Naive thymus-derived CD4-positive, alpha-beta T cell (primary cell): ENCODE measurements at regions not wholly inside any gene's neighbourhood (a gene's known extent, or its start where the extent isn't known, plus 50 kb on each side); places are given as distances from the start of the nearest gene placed in this dataset.

Source experiments
- ATAC-seq: fragments of 150-1000 bp; cut with Tn5 transposase; 2 replicates; pipeline ENCODE4 v1.10.0; 2021; ENCODE audit warnings: mild to moderate bottlenecking, moderate library complexity
- CTCF ChIA-PET: fragments of 350-600 bp; sonication (Branson Sonifier 250); formaldehyde crosslinking; loops from one replicate; lab custom pipeline; 2021; ENCODE audit warnings: antibody characterized with exemption; lab: Charles Lee
- POLR2A ChIA-PET: fragments of 350-600 bp; sonication (Branson Sonifier 250); formaldehyde crosslinking; loops from one replicate; lab custom pipeline; 2021; ENCODE audit warnings: antibody characterized with exemption, inconsistent platforms; lab: Charles Lee
- DNase-seq, 9 donors: peaks; one replicate each; pipeline versions ENCODE4 v3.0.0 to v3.0.0-alpha.2; 2020 to 2022; ENCODE audit warnings: mixed read lengths in 1 of 9
- H3K27ac ChIP-seq: one replicate; pipeline ENCODE4 v1.7.0; 2013; ENCODE audit warnings: mild to moderate bottlenecking, low read depth, low read length, moderate library complexity
- H3K27me3 ChIP-seq, 2 donors: one replicate each; pipeline ENCODE4 v1.7.0; 2013; ENCODE audit warnings: low read length in 2 of 2, mild to moderate bottlenecking in 2 of 2, moderate library complexity in 2 of 2; ENCODE audit not compliant: control insufficient read depth in 2 of 2, insufficient read depth in 2 of 2
- H3K36me3 ChIP-seq, 3 experiments: 1 replicate in 2 of 3; 2 replicates in 1 of 3; pipeline ENCODE4 v1.7.0; 2013; ENCODE audit warnings: low read length in 3 of 3, mild to moderate bottlenecking in 3 of 3, moderate library complexity in 1 of 3; ENCODE audit not compliant: insufficient read depth in 3 of 3, control insufficient read depth in 2 of 3
- H3K4me1 ChIP-seq, 2 donors: one replicate each; pipeline ENCODE4 v1.7.0; 2013; ENCODE audit warnings: low read length in 2 of 2, mild to moderate bottlenecking in 2 of 2, moderate library complexity in 1 of 2; ENCODE audit not compliant: control insufficient read depth in 2 of 2, insufficient read depth in 2 of 2
- H3K4me3 ChIP-seq: 2 replicates; pipeline ENCODE4 v1.7.0; 2013; ENCODE audit warnings: mild to moderate bottlenecking, low read length
- H3K9me3 ChIP-seq, 3 experiments: 1 replicate in 2 of 3; 2 replicates in 1 of 3; pipeline ENCODE4 v1.7.0; 2013; ENCODE audit warnings: low read length in 3 of 3; ENCODE audit not compliant: control insufficient read depth in 2 of 3
- H3K27ac Mint-ChIP-seq, 9 donors: one replicate each; pipeline ENCODE4 v1.8.0; 2020 to 2022; ENCODE audit warnings: mixed read lengths in 9 of 9, mild to moderate bottlenecking in 8 of 9, moderate library complexity in 5 of 9, inconsistent platforms in 2 of 9
- H3K27me3 Mint-ChIP-seq, 5 donors: one replicate each; pipeline ENCODE4 v1.8.0; 2021 to 2022; ENCODE audit warnings: mixed read lengths in 5 of 5, mild to moderate bottlenecking in 1 of 5
- H3K36me3 Mint-ChIP-seq, 5 donors: one replicate each; pipeline ENCODE4 v1.8.0; 2020 to 2022; ENCODE audit warnings: mixed read lengths in 5 of 5, mild to moderate bottlenecking in 3 of 5, inconsistent platforms in 1 of 5
- H3K4me1 Mint-ChIP-seq, 7 donors: one replicate each; pipeline ENCODE4 v1.8.0; 2020 to 2022; ENCODE audit warnings: mixed read lengths in 7 of 7, mild to moderate bottlenecking in 3 of 7, inconsistent platforms in 1 of 7
- H3K4me3 Mint-ChIP-seq, 10 donors: one replicate each; pipeline ENCODE4 v1.8.0; 2020 to 2022; ENCODE audit warnings: mild to moderate bottlenecking in 10 of 10, mixed read lengths in 10 of 10, moderate library complexity in 6 of 10, inconsistent platforms in 2 of 10
- H3K9me3 Mint-ChIP-seq, 11 donors: one replicate each; pipeline ENCODE4 v1.8.0; 2020 to 2022; ENCODE audit warnings: mixed read lengths in 11 of 11, mild to moderate bottlenecking in 4 of 11, inconsistent platforms in 1 of 11, moderate library complexity in 1 of 11
- intact Hi-C, 2 donors: fragments of 100-400 bp; cut with micrococcal nuclease; formaldehyde crosslinking; loops; one replicate each; pipeline ENCODE4 v1.15.1; 2023

- Mint-ChIP-seq H3K27me3 (peaks cover 0 to 34% (median 14%) of the 10 kb centered on the region in 5 donors), H3K4me1 (no peaks in the 10 kb centered on the region), H3K4me3 (no peak overlapping the region), H3K27ac (no peak overlapping the region), H3K9me3 (peaks cover 0 to 14% (median 5%) of the 10 kb centered on the region in 11 donors), H3K36me3 (peaks cover 0 to 3% (median 0%) of the 10 kb centered on the region in 5 donors)
- ATAC-seq, result no peak
- DNase-seq, result no peak
- POLR2A ChIA-PET, result no interaction called here
- no peaks in the 10 kb centered on the region for H3K4me1 ChIP-seq
- H3K9me3 ChIP-seq, result no peaks in the 10 kb centered on the region
- intact Hi-C loops, result no loop called here
- H3K27me3 ChIP-seq, result no peaks in the 10 kb centered on the region
- no peak overlapping the region for H3K27ac ChIP-seq
- CTCF ChIA-PET, result no interaction called here
- H3K36me3 ChIP-seq, result no peaks in the 10 kb centered on the region
- H3K4me3 ChIP-seq, result no peak overlapping the region
Observed at GRCh38 chr16:87000001-87000400, 317.2 kb downstream of the C16orf95 start.

GRCh38 chr16:87002717-87003413 is 314.3 kb downstream of the C16orf95 start:
- Mint-ChIP-seq H3K4me1 (no peaks in the 10 kb centered on the region), H3K9me3 (peaks cover 0 to 15% (median 6%) of the 10 kb centered on the region in 11 donors), H3K4me3 (no peak overlapping the region), H3K27ac (no peak overlapping the region), H3K36me3 (peaks cover 0 to 3% (median 0%) of the 10 kb centered on the region in 5 donors), H3K27me3 (peaks cover 0 to 27% (median 6%) of the 10 kb centered on the region in 5 donors)
- H3K4me1 ChIP-seq, result no peaks in the 10 kb centered on the region
- CTCF ChIA-PET, result no interaction called here
- intact Hi-C loops, result no loop called here
- POLR2A ChIA-PET, result no interaction called here
- ATAC-seq (no peak), DNase-seq (no peak)
- no peaks in the 10 kb centered on the region for H3K9me3 ChIP-seq
- no peak overlapping the region for H3K27ac ChIP-seq
- H3K4me3 ChIP-seq, result no peak overlapping the region
- H3K36me3 ChIP-seq, result no peaks in the 10 kb centered on the region
- no peaks in the 10 kb centered on the region for H3K27me3 ChIP-seq

- Mint-ChIP-seq H3K27ac (no peak overlapping the region), H3K27me3 (peaks cover 0 to 26% (median 6%) of the 10 kb centered on the region in 5 donors), H3K9me3 (peaks cover 0 to 20% (median 8%) of the 10 kb centered on the region in 11 donors), H3K36me3 (peaks cover 0 to 3% (median 0%) of the 10 kb centered on the region in 5 donors), H3K4me3 (no peak overlapping the region), H3K4me1 (no peaks in the 10 kb centered on the region)
- Histone ChIP-seq H3K4me1 (no peaks in the 10 kb centered on the region), H3K36me3 (no peaks in the 10 kb centered on the region), H3K27me3 (no peaks in the 10 kb centered on the region), H3K4me3 (no peak overlapping the region), H3K9me3 (peaks cover 0 to 2% (median 0%) of the 10 kb centered on the region in 3 experiments), H3K27ac (no peak overlapping the region)
- ChIA-PET CTCF (no interaction called here), POLR2A (no interaction called here)
- DNase-seq (no peak), ATAC-seq (no peak)
- intact Hi-C loops, result no loop called here
Observed at GRCh38 chr16:87003414-87003755, 313.8 kb downstream of the C16orf95 start.

- ChIA-PET POLR2A (no interaction called here), CTCF (no interaction called here)
- DNase-seq, result no peak
Observed at GRCh38 chr16:87006021-87006420, 311.2 kb downstream of the C16orf95 start.

GRCh38 chr16:87006789-87007745 is 310.1 kb downstream of the C16orf95 start:
- Mint-ChIP-seq H3K4me3 (no peak overlapping the region), H3K9me3 (peaks cover 0 to 30% (median 3%) of the 10 kb centered on the region in 11 donors), H3K36me3 (no peaks in the 10 kb centered on the region), H3K27ac (no peak overlapping the region), H3K4me1 (no peaks in the 10 kb centered on the region), H3K27me3 (peaks cover 0 to 8% (median 0%) of the 10 kb centered on the region in 5 donors)
- CTCF ChIA-PET, result no interaction called here
- Histone ChIP-seq H3K27me3 (no peaks in the 10 kb centered on the region), H3K36me3 (no peaks in the 10 kb centered on the region), H3K4me3 (no peak overlapping the region), H3K4me1 (no peaks in the 10 kb centered on the region), H3K27ac (no peak overlapping the region), H3K9me3 (peaks cover 0 to 8% (median 0%) of the 10 kb centered on the region in 3 experiments)
- POLR2A ChIA-PET, result no interaction called here
- intact Hi-C loops, result no loop called here
- ATAC-seq (no peak), DNase-seq (no peak)

More at GRCh38 chr16:87006021-87006420, 311.2 kb downstream of the C16orf95 start:
- Histone ChIP-seq H3K9me3 (peaks cover 0 to 8% (median 0%) of the 10 kb centered on the region in 3 experiments), H3K4me1 (no peaks in the 10 kb centered on the region), H3K27me3 (no peaks in the 10 kb centered on the region), H3K27ac (no peak overlapping the region), H3K36me3 (no peaks in the 10 kb centered on the region), H3K4me3 (no peak overlapping the region)
- H3K4me3 Mint-ChIP-seq, result no peak overlapping the region
- H3K27me3 Mint-ChIP-seq, result peaks cover 0 to 8% (median 0%) of the 10 kb centered on the region in 5 donors
- intact Hi-C loops, result no loop called here
- H3K36me3 Mint-ChIP-seq, result no peaks in the 10 kb centered on the region
- no peak for ATAC-seq
- peaks cover 0 to 30% (median 3%) of the 10 kb centered on the region in 11 donors for H3K9me3 Mint-ChIP-seq
- no peak overlapping the region for H3K27ac Mint-ChIP-seq
- H3K4me1 Mint-ChIP-seq, result no peaks in the 10 kb centered on the region

GRCh38 chr16:87007907-87008306 is 309.3 kb downstream of the C16orf95 start:
- no peak overlapping the region for H3K27ac ChIP-seq
- no peaks in the 10 kb centered on the region for H3K27me3 ChIP-seq
- Mint-ChIP-seq H3K4me3 (no peak overlapping the region), H3K27me3 (peaks cover 0 to 8% (median 0%) of the 10 kb centered on the region in 5 donors), H3K4me1 (no peaks in the 10 kb centered on the region), H3K9me3 (peaks cover 0 to 27% (median 3%) of the 10 kb centered on the region in 11 donors), H3K36me3 (no peaks in the 10 kb centered on the region), H3K27ac (no peak overlapping the region)
- no peaks in the 10 kb centered on the region for H3K36me3 ChIP-seq
- peaks cover 0 to 8% (median 0%) of the 10 kb centered on the region in 3 experiments for H3K9me3 ChIP-seq
- ATAC-seq (no peak), DNase-seq (no peak)
- ChIA-PET CTCF (no interaction called here), POLR2A (no interaction called here)
- intact Hi-C loops, result no loop called here
- H3K4me3 ChIP-seq, result no peak overlapping the region
- H3K4me1 ChIP-seq, result no peaks in the 10 kb centered on the region
